Neural progenitor cell (in vitro differentiated cells): ENCODE measurements at regions not wholly inside any gene's neighbourhood (a gene's known extent, or its start where the extent isn't known, plus 50 kb on each side); places are given as distances from the start of the nearest gene placed in this dataset.

Experiments
- DNase-seq: peaks from one replicate; pipeline ENCODE4 v3.0.0-alpha.2; 2016; ENCODE audit warnings: low spot score
- H2AFZ ChIP-seq: fragments of 200-600 bp; sonication (generic); replicated peaks from 2 replicates; pipeline ENCODE4 v1.6.1; 2016; ENCODE audit warnings: antibody characterized with exemption
- H3F3A ChIP-seq: fragments of 200-600 bp; sonication (generic); 2 replicates; pipeline ENCODE4 v1.6.1; 2016; ENCODE audit warnings: antibody characterized with exemption, low read depth
- H3K27ac ChIP-seq: fragments of 200-600 bp; sonication (generic); 2 replicates; pipeline ENCODE4 v1.5.1; 2016; ENCODE audit warnings: mild to moderate bottlenecking
- H3K27me3 ChIP-seq: fragments of 200-600 bp; sonication (generic); 2 replicates; pipeline ENCODE4 v1.6.1; 2016; ENCODE audit warnings: mild to moderate bottlenecking, moderate library complexity
- H3K36me3 ChIP-seq: fragments of 200-600 bp; sonication (generic); 2 replicates; pipeline ENCODE4 v1.5.1; 2016
- H3K4me1 ChIP-seq: fragments of 200-600 bp; sonication (generic); 2 replicates; pipeline ENCODE4 v1.6.1; 2016; ENCODE audit warnings: mixed run types
- H3K4me2 ChIP-seq: fragments of 200-600 bp; sonication (generic); 2 replicates; pipeline ENCODE4 v1.6.1; 2016
- H3K4me3 ChIP-seq: fragments of 200-600 bp; sonication (generic); 2 replicates; pipeline ENCODE4 v1.5.1; 2016
- H3K79me2 ChIP-seq: fragments of 200-600 bp; sonication (generic); 2 replicates; pipeline ENCODE4 v1.6.1; 2016; ENCODE audit warnings: low read depth
- H3K9ac ChIP-seq: fragments of 200-600 bp; sonication (generic); 2 replicates; pipeline ENCODE4 v1.6.1; 2016
- H3K9me3 ChIP-seq: fragments of 200-600 bp; sonication (generic); 2 replicates; pipeline ENCODE4 v1.5.1; 2016; ENCODE audit warnings: low read depth
- H4K20me1 ChIP-seq: fragments of 200-600 bp; sonication (generic); 2 replicates; pipeline ENCODE4 v1.6.1; 2016; ENCODE audit warnings: low read depth
- H3K27ac Mint-ChIP-seq: 3 replicates; pipeline ENCODE4 v1.8.0; 2021; ENCODE audit warnings: mixed read lengths
- H3K27me3 Mint-ChIP-seq: 2 replicates; pipeline ENCODE4 v1.8.0; 2022; ENCODE audit warnings: low read depth, mild to moderate bottlenecking, inconsistent platforms, moderate library complexity, mixed read lengths; ENCODE audit not compliant: insufficient read depth
- H3K36me3 Mint-ChIP-seq: 3 replicates; pipeline ENCODE4 v1.8.0; 2021; ENCODE audit warnings: mixed read lengths
- H3K4me1 Mint-ChIP-seq: 3 replicates; pipeline ENCODE4 v1.8.0; 2021; ENCODE audit warnings: mixed read lengths
- H3K4me3 Mint-ChIP-seq: 3 replicates; pipeline ENCODE4 v1.8.0; 2021; ENCODE audit warnings: mild to moderate bottlenecking, moderate library complexity, mixed read lengths
- H3K9me3 Mint-ChIP-seq: 3 replicates; pipeline ENCODE4 v1.8.0; 2020; ENCODE audit warnings: mixed read lengths
- CTCF ChIP-seq: fragments of 200-600 bp; sonication (generic); IDR thresholded peaks from 2 replicates; pipeline ENCODE4 v1.5.1; 2017; ENCODE audit warnings: antibody characterized with exemption, mild to moderate bottlenecking
- EZH2 ChIP-seq: fragments of 200-600 bp; sonication (generic); IDR thresholded peaks from 2 replicates; pipeline ENCODE4 v1.6.1; 2017; ENCODE audit warnings: antibody characterized with exemption, mild to moderate bottlenecking, moderate library complexity
- EZH2phosphoT487 ChIP-seq: fragments of 200-600 bp; sonication (generic); IDR thresholded peaks from 2 replicates; pipeline ENCODE4 v1.6.1; 2017; ENCODE audit warnings: antibody characterized with exemption

GRCh38 chr3:67809370-67809935 is 155.0 kb upstream of the SUCLG2 start:
- Mint-ChIP-seq H3K4me1 (no peaks in the 10 kb centered on the region), H3K36me3 (no peaks in the 10 kb centered on the region), H3K27me3 (no peaks in the 10 kb centered on the region), H3K9me3 (no peaks in the 10 kb centered on the region), H3K27ac (no peak overlapping the region), H3K4me3 (no peak overlapping the region)
- H3K4me2 ChIP-seq: no peak overlapping the region
- H3K9me3 ChIP-seq: no peaks in the 10 kb centered on the region
- DNase-seq: no peak
- H3K36me3 ChIP-seq: no peaks in the 10 kb centered on the region
- H3K4me3 ChIP-seq: no peak overlapping the region
- no peak overlapping the region for H2AFZ ChIP-seq
- no peaks in the 10 kb centered on the region for H4K20me1 ChIP-seq
- H3K27me3 ChIP-seq: no peaks in the 10 kb centered on the region
- H3K79me2 ChIP-seq: no peaks in the 10 kb centered on the region
- H3F3A ChIP-seq: no peaks in the 10 kb centered on the region
- no peak for TF ChIP-seq EZH2
- TF ChIP-seq EZH2phosphoT487: no peak
- no peak for TF ChIP-seq CTCF
- no peaks in the 10 kb centered on the region for H3K4me1 ChIP-seq
- H3K9ac ChIP-seq: no peak overlapping the region
- H3K27ac ChIP-seq: no peak overlapping the region

- H3F3A ChIP-seq: no peaks in the 10 kb centered on the region
- no peaks in the 10 kb centered on the region for H3K4me1 ChIP-seq
- DNase-seq: no peak
- H3K9me3 Mint-ChIP-seq: peaks cover 4% of the 10 kb centered on the region
- H3K4me1 Mint-ChIP-seq: no peaks in the 10 kb centered on the region
- no peaks in the 10 kb centered on the region for H3K27me3 ChIP-seq
- no peaks in the 10 kb centered on the region for H3K36me3 Mint-ChIP-seq
- H3K36me3 ChIP-seq: no peaks in the 10 kb centered on the region
- H3K4me2 ChIP-seq: no peak overlapping the region
- H2AFZ ChIP-seq: no peak overlapping the region
- H3K27me3 Mint-ChIP-seq: no peaks in the 10 kb centered on the region
- no peak overlapping the region for H3K4me3 ChIP-seq
- no peak overlapping the region for H3K4me3 Mint-ChIP-seq
- H3K9me3 ChIP-seq: no peaks in the 10 kb centered on the region
- TF ChIP-seq EZH2phosphoT487 (no peak), CTCF (no peak), EZH2 (no peak)
- H3K79me2 ChIP-seq: no peaks in the 10 kb centered on the region
- no peak overlapping the region for H3K27ac ChIP-seq
- H3K27ac Mint-ChIP-seq: no peak overlapping the region
- H4K20me1 ChIP-seq: no peaks in the 10 kb centered on the region
- no peak overlapping the region for H3K9ac ChIP-seq
Observed at GRCh38 chr3:67808906-67809305, 154.5 kb upstream of the SUCLG2 start.

GRCh38 chr3:67804578-67804977 is 150.2 kb upstream of the SUCLG2 start:
- DNase-seq: no peak
- H3K27ac Mint-ChIP-seq: no peak overlapping the region
- TF ChIP-seq CTCF: no peak
- no peak for TF ChIP-seq EZH2
- no peak for TF ChIP-seq EZH2phosphoT487
- peaks cover 19% of the 10 kb centered on the region for H3K9me3 Mint-ChIP-seq
- H3K4me1 Mint-ChIP-seq: no peaks in the 10 kb centered on the region
- H3F3A ChIP-seq: no peaks in the 10 kb centered on the region
- H3K79me2 ChIP-seq: no peaks in the 10 kb centered on the region
- H3K4me3 Mint-ChIP-seq: no peak overlapping the region
- H4K20me1 ChIP-seq: no peaks in the 10 kb centered on the region
- H3K9me3 ChIP-seq: no peaks in the 10 kb centered on the region
- no peak overlapping the region for H3K4me3 ChIP-seq
- no peak overlapping the region for H3K27ac ChIP-seq
- H3K36me3 Mint-ChIP-seq: no peaks in the 10 kb centered on the region
- no peaks in the 10 kb centered on the region for H3K27me3 Mint-ChIP-seq
- no peaks in the 10 kb centered on the region for H3K4me1 ChIP-seq
- no peaks in the 10 kb centered on the region for H3K36me3 ChIP-seq
- H3K27me3 ChIP-seq: no peaks in the 10 kb centered on the region
- H2AFZ ChIP-seq: no peak overlapping the region
- H3K9ac ChIP-seq: no peak overlapping the region
- H3K4me2 ChIP-seq: no peak overlapping the region
